Keratinocyte (primary cell): ENCODE measurements at regions not wholly inside any gene's neighbourhood (a gene's known extent, or its start where the extent isn't known, plus 50 kb on each side); places are given as distances from the start of the nearest gene placed in this dataset.

Experiments used
- DNase-seq: peaks from one replicate; pipeline ENCODE4 v3.0.0-alpha.2; 2011; ENCODE audit warnings: low read depth, missing footprints, low spot score
- FAIRE-seq: peaks from 2 replicates; lab custom pipeline; 2011; peaks lifted over from hg19 to GRCh38; lab: Jason Lieb, UNC
- H2AFZ ChIP-seq: 2 replicates; pipeline ENCODE4 v1.6.0; 2012; ENCODE audit warnings: low read length, control low read depth, inconsistent platforms; ENCODE audit not compliant: control insufficient read depth
- H3K27ac ChIP-seq: 2 replicates; pipeline ENCODE4 v1.5.1; 2011; ENCODE audit warnings: low read length; ENCODE audit not compliant: control insufficient read depth, insufficient read depth
- H3K27me3 ChIP-seq: 3 replicates; pipeline ENCODE4 v1.6.0; 2011; ENCODE audit warnings: low read length; ENCODE audit not compliant: control insufficient read depth, insufficient read depth; ENCODE audit errors: extremely low read depth
- H3K36me3 ChIP-seq, 2 experiments: 2 replicates in 1 of 2; 3 replicates in 1 of 2; pipeline ENCODE4 v1.5.1; 2011; ENCODE audit warnings: low read length in 2 of 2, mild to moderate bottlenecking in 1 of 2; ENCODE audit not compliant: control insufficient read depth in 2 of 2, insufficient read depth in 2 of 2; ENCODE audit errors: extremely low read depth in 1 of 2
- H3K4me1 ChIP-seq: 3 replicates; pipeline ENCODE4 v1.5.1; 2011; ENCODE audit warnings: low read length; ENCODE audit not compliant: control insufficient read depth, insufficient read depth; ENCODE audit errors: extremely low read depth
- H3K4me2 ChIP-seq: 3 replicates; pipeline ENCODE4 v1.6.0; 2011; ENCODE audit warnings: low read depth, low read length; ENCODE audit not compliant: control insufficient read depth, insufficient read depth; ENCODE audit errors: extremely low read depth
- H3K4me3 ChIP-seq, 3 experiments: fragments of 200-600 bp in 1 of 3; sonication (generic) in 1 of 3; 2 replicates in 2 of 3; 3 replicates in 1 of 3; pipeline ENCODE4 v1.5.1; 2011 to 2016; ENCODE audit warnings: low read length in 3 of 3, mild to moderate bottlenecking in 3 of 3, control low read depth in 2 of 3, inconsistent platforms in 1 of 3, low read depth in 1 of 3, mixed read lengths in 1 of 3, mixed run types in 1 of 3, moderate library complexity in 1 of 3; ENCODE audit not compliant: control insufficient read depth in 2 of 3, insufficient read depth in 2 of 3; ENCODE audit errors: extremely low read depth in 1 of 3
- H3K79me2 ChIP-seq: 2 replicates; pipeline ENCODE4 v1.6.0; 2012; ENCODE audit warnings: low read length; ENCODE audit not compliant: control insufficient read depth, insufficient read depth
- H3K9ac ChIP-seq: 3 replicates; pipeline ENCODE4 v1.6.0; 2011; ENCODE audit warnings: low read length; ENCODE audit not compliant: control insufficient read depth, insufficient read depth; ENCODE audit errors: extremely low read depth
- H3K9me1 ChIP-seq: 3 replicates; pipeline ENCODE4 v1.6.0; 2011; ENCODE audit warnings: low read length; ENCODE audit not compliant: control insufficient read depth, insufficient read depth; ENCODE audit errors: extremely low read depth
- H3K9me3 ChIP-seq: 2 replicates; pipeline ENCODE4 v1.5.1; 2012; ENCODE audit warnings: low read depth, low read length; ENCODE audit not compliant: control insufficient read depth
- H4K20me1 ChIP-seq: 3 replicates; pipeline ENCODE4 v1.6.0; 2011; ENCODE audit warnings: low read length; ENCODE audit not compliant: control insufficient read depth, insufficient read depth; ENCODE audit errors: extremely low read depth
- CTCF ChIP-seq, 3 experiments: IDR thresholded peaks in 1 of 3; conservative IDR thresholded peaks in 1 of 3; optimal IDR thresholded peaks in 1 of 3; 2 replicates in 2 of 3; 3 replicates in 1 of 3; pipeline versions ENCODE3 to v1.5.1; 2011; ENCODE audit warnings: low read length in 3 of 3, mild to moderate bottlenecking in 3 of 3, moderate library complexity in 2 of 3, control low read depth in 1 of 3, inconsistent platforms in 1 of 3; ENCODE audit not compliant: insufficient read depth in 2 of 3; ENCODE audit errors: extremely low read depth in 1 of 3
- EZH2 ChIP-seq: IDR thresholded peaks from one replicate; pipeline ENCODE4 v1.6.1; 2012; ENCODE audit warnings: inconsistent platforms, mild to moderate bottlenecking, low read length, moderate library complexity
- dilution Hi-C: fragments of 300-500 bp; cut with MboI; formaldehyde crosslinking; loops from one replicate; pipeline ENCODE4 v1.7.0; 2020; ENCODE audit warnings: low sequenced_read_pairs; ENCODE audit not compliant: extremely low pct_ligation_motif_present

- no peak for FAIRE-seq
Observed at GRCh38 chr2:36277881-36278523, 77.6 kb upstream of the CRIM1 start.

GRCh38 chr2:36277146-36277808, 78.3 kb upstream of the CRIM1 start:
- Histone ChIP-seq H3K4me2 (peak overlapping the region; percentile 71), H3K4me3 (no peak overlapping the region), H3K9ac (peak overlapping the region; percentile 54), H3K27ac (peak overlapping the region; percentile 90), H3K27me3 (no peaks in the 10 kb centered on the region), H3K4me1 (peaks cover 10% of the 10 kb centered on the region), H3K9me1 (no peaks in the 10 kb centered on the region), H4K20me1 (no peaks in the 10 kb centered on the region), H3K79me2 (no peaks in the 10 kb centered on the region), H2AFZ (peak overlapping the region; percentile 69), H3K36me3 (no peaks in the 10 kb centered on the region), H3K9me3 (no peaks in the 10 kb centered on the region)
- FAIRE-seq: peak; percentile 99
- no peak for TF ChIP-seq EZH2
- no peak for TF ChIP-seq CTCF (optimal IDR thresholded peaks at IDR 0.05 in 1 of 3, IDR thresholded peaks at IDR 0.05 in 1 of 3, conservative IDR thresholded peaks at IDR 0.05 in 1 of 3; ENCODE audit: extremely low read depth in 1 of 3, insufficient read depth in 2 of 3, low read length in 3 of 3)
- dilution Hi-C loops: no loop called here
- peak; percentile 69 for DNase-seq

More at GRCh38 chr2:36277881-36278523, 77.6 kb upstream of the CRIM1 start:
- no peaks in the 10 kb centered on the region for H3K79me2 ChIP-seq
- dilution Hi-C loops: no loop called here
- H3K4me3 ChIP-seq: no peak overlapping the region
- peaks cover 10% of the 10 kb centered on the region for H3K4me1 ChIP-seq
- H3K4me2 ChIP-seq: no peak overlapping the region
- H3K27me3 ChIP-seq: no peaks in the 10 kb centered on the region
- no peak for TF ChIP-seq CTCF (optimal IDR thresholded peaks at IDR 0.05 in 1 of 3, IDR thresholded peaks at IDR 0.05 in 1 of 3, conservative IDR thresholded peaks at IDR 0.05 in 1 of 3; ENCODE audit: extremely low read depth in 1 of 3, insufficient read depth in 2 of 3, low read length in 3 of 3)
- no peak for TF ChIP-seq EZH2
- no peaks in the 10 kb centered on the region for H4K20me1 ChIP-seq
- no peak for DNase-seq
- H3K27ac ChIP-seq: peak overlapping the region; percentile 90
- H3K9me1 ChIP-seq: no peaks in the 10 kb centered on the region
- peak overlapping the region; percentile 54 for H3K9ac ChIP-seq
- no peaks in the 10 kb centered on the region for H3K9me3 ChIP-seq
- no peak overlapping the region for H2AFZ ChIP-seq
- no peaks in the 10 kb centered on the region for H3K36me3 ChIP-seq
